GM19035 (cell line): ENCODE measurements at regions not wholly inside any gene's neighbourhood (a gene's known extent, or its start where the extent isn't known, plus 50 kb on each side); places are given as distances from the start of the nearest gene placed in this dataset.

Experiments used
- ATAC-seq: cut with Tn5 transposase; IDR thresholded peaks from one replicate; pipeline ENCODE4 v1.9.1; 2021; ENCODE audit not compliant: unreplicated experiment

DNA sequence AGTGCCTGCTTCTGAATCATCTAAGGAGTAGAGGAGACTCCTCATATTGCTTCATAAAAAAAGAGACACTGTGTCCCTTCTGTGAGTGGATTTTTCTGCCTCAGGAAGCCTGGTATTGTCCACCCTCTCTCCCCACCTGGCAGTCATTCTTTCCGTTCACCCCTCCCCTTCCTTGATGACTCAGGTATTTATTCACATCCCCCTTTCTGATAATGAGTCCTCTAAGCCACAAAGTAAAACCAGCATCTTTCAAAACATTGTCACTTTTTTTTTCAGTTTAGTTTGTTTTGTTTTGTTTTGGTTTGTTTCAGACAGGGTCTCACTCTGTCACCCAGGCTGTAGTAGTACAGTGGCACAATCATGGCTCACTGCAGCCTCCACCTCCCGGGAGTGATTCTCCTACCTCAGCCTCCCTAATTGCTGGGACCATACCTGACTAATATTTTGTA is 65.2 kb upstream of the UBE2E1 start:
- peak; percentile 84 for ATAC-seq

DNA sequence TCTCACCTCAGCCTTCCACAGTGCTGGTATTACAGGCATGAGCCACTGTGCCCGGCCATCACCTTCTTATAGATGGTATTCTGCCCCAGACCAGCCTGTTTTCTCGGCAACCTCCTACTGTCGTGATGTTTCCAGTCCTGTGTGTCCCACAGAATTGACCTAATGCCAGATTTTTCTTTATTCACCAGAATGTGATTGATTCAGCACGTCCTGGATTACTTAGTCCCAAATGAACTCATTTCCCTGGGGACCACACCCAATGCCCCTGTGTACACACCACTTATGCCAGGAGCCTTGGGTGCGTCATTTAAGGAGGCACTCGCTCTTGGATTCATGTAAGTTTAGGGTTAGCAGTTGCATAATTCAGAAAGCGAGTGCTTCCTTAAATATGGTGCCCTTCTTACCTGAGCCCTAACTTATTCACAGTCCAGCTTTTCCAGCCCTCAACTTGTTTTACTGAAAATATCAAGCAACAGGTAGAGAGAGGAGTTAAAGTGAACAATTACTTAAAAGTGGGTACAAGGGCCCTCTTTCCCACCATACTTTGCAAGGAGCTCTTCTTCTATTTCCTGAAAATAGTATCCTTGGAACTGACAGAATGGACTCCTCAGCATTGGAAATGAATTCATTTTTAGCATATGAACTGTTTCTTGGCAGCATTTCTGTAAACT is 64.6 kb upstream of the UBE2E1 start:
- no peak for ATAC-seq

DNA sequence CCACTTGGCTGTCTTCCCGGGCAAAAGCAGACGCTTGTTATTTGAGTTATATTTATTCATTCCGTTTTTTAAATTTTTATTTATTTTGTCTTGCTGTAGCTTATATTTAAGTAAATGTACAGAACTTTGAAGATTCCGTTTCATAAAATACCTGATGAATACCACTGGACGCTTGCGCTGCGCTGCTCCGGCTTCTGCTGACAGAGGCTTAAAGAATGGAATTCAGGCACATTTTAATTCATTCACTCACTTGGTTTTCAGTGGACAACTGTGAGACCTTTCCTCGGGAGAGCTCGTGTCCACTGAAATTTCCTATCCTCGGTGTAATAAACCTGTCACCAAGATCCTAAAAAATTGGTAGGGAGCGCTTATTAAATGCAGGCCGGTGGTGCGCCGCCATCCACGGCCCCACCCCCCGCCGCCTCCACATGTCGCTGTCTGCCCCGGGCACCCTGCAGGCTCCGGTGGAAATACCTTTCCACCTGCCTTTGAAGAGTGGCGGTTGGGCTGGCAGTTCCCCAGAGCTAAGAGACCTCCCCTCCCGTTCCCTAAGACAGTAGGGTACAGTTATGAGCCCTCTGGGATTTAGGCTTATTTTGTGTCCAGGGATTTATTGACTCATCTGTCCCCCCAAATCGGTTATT is 62.5 kb upstream of the UBE2E1 start:
- ATAC-seq, result no peak

DNA sequence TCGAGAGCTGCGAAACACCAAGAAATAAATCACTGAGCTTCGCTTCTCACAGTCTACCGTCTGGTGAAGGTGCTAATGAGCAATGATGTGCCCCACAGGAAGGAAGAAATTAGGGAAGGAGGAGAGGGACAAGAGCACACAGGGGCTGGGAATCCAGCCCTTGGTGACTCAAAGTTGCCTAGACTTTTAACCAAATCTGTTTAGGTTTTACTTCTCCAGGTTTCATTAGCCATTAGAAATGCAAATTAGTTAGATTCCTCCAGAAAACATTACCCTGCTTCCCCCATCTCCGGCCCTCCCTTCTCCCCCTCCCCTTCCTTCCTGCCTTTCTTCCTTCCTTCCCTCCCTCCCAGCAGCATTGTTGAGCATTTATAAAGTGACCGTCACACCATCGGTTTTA is 59.3 kb upstream of the UBE2E1 start:
- ATAC-seq, result no peak

DNA sequence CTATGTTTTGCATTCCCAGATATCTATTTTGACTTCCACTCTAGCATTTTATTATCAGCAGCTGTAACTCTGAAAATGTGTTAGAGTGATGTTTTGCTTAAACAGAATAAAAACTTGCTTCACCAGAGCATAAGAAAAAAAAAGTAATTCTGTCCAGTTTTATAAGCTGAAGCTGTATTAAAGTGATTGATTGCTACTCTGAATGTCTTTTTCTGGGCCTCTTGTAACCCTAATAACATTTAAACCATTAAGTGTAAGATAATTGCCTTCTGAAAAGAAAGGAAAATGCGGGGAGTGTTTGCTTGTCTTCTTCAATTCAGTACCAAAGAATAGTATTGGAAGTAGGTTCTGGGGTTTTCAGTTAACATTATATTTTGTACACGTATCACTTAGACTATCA is 57.9 kb upstream of the UBE2E1 start:
- no peak for ATAC-seq

DNA sequence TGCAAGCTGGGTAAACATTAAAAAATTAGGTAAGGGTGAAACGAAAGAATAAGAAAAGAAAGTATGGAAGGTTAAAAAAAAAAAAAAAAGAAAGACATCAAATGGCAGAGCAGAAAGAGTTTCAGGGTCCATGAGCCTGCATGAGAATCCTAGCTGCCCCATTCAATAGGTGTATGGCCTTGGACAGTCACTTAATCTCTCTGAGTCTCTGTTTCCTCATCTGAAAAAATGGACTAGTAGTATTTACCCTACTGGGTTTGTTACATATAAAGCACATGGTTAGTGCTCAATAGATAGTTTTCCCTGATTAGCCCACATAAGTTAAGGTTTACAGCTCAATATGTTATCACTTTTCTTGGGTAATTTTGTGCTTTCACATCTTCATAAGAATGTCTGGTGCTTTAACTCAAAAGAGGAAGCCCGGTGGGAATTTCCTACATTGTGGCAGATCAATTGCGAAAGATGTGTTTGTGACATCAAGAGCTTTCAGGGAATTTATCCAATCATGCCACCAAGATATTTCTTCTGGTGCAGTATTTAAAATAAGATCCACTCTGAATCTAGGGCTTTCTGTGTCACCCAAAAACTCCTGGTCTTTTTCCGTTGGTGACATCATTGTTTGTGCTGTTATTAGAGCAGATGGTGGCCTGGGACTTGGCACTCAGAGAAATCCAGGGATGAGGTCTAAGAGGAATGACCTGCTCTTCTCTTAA is 57.2 kb upstream of the UBE2E1 start:
- no peak for ATAC-seq

DNA sequence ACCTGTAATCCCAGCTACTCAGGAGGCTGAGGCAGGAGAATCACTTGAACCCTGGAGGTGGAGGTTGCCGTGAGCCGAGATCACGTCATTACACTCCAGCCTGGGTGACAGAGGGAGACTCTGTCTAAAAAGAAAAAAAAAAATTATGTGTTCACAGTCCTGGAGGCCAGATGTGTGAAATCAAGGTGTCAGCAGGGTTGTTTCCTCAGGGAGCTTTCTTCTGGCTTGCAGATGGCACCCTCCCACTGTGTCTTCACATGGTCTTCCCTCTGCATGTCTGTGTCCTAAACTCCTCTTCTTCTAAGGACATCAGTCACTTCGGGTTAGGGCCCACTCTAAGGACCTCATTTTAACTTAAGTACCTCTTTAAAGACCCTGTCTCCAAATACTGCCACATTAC is 56.1 kb upstream of the UBE2E1 start:
- ATAC-seq, result no peak

DNA sequence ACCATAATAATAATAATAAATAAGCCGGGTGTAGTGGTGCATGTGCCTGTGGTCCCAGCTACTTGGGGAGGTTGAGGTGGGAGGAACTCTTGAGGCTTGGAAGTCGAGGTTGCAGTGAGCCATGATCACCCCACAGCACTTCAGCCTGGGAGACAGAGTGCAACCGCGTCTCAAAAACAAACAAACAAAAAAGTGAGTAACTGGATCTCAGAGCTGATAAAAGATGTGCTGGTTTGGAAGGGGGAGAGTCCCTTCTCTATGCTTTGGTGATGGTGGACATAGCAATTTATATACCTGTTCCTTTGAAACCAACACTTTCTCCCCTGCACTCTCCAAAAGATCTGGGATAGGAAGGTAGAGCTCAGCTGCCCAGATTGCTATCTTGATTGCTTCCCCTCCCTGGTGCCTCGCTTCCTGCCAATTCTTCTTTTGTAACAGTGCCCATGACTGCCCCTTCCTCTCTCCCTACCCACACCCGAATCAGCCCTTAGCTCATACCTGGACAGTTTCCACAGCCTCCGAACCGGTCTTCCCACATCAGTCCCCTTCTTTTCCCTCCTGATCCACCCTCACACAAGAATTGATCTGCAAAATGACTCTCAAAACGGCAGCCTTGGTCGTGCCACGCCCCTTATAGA is 55.1 kb upstream of the UBE2E1 start:
- ATAC-seq, result no peak

DNA sequence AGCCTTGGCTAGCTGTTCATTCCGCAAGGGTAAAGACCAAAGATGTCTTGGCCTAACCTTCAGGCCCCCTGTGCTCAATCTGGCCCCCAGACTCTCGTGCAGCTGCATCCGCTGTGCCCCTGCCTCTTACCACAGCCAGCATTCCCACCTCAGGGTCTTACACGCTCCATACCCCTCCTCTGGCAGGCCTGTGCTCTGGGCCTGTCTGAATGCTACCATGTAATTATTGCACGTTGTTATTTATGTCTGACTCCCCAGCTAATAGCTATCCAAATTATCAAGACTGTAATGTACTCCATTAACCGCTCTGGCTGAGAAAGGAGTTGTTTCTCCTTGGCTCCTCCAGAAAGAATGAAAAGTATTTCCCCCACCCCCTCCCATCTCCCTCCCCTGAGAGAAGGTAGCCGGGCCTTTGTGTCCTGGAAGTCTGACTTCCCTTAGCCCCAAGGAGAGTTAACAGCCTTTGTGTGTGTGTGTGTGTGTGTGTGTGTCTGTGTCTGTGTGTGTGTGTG is 54.5 kb upstream of the UBE2E1 start:
- no peak for ATAC-seq

DNA sequence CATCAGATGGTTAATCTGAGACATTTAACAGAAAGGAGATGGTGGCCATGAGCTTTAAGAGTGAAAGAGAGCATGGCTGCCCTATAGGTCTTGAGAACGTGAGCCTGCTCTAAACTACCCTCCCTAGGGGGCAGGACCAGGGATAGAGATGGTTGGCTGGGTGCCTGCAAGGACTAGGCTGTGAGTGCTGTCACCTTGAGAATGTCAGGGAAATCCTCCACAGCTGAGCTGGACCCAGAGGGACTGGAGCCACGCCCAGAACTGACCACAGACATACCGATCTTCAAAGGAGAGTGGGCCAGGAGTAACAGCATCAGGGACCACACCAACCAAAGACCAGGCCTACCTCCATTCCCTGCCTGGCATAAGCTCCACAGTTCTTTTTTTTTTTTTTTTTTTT is 53.6 kb upstream of the UBE2E1 start:
- no peak for ATAC-seq

DNA sequence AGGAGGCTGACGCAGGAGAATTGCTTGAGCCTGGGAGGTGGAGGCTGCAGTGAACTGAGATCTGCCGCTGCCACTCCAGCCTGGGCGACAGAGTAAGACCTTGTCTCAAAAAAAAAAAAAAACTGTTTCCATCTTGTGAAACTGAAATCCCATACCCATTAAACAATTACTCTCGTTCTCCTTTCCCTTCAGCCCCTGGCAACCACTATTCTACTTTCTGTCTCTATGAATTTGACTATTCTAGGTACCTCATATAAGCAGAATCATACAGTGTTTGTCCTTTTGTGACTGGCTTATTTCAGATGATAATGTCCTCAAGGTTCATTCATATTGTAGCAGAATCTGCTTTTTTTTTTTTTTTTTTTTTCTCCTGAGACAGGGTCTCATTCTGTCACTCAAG is 51.5 kb upstream of the UBE2E1 start:
- ATAC-seq, result no peak
